Neuronal stem cell (in vitro differentiated cells): ENCODE measurements at regions not wholly inside any gene's neighbourhood (a gene's known extent, or its start where the extent isn't known, plus 50 kb on each side); places are given as distances from the start of the nearest gene placed in this dataset.
"Not testable (repeated sequence)": the region's sequence is repeated elsewhere in the genome, so short reads cannot be mapped to it uniquely, and the experiment has no call there.

Experiments
- DNase-seq: peaks from one replicate; pipeline ENCODE4 v3.0.0-alpha.2; 2013; ENCODE audit warnings: low spot score
- H2AFZ ChIP-seq: one replicate; pipeline ENCODE4 v1.6.1; 2013; ENCODE audit warnings: mild to moderate bottlenecking, low read length, inconsistent platforms
- H2AK5ac ChIP-seq: 2 replicates; pipeline ENCODE4 v1.6.1; 2013; ENCODE audit warnings: low read depth, mild to moderate bottlenecking, inconsistent platforms, low read length, moderate library complexity, mixed read lengths
- H2BK120ac ChIP-seq: 2 replicates; pipeline ENCODE4 v1.6.1; 2013; ENCODE audit warnings: low read depth, mild to moderate bottlenecking, inconsistent platforms, low read length, moderate library complexity, mixed read lengths
- H2BK12ac ChIP-seq: one replicate; pipeline ENCODE4 v1.6.1; 2013; ENCODE audit warnings: low read length, inconsistent platforms
- H2BK15ac ChIP-seq: 2 replicates; pipeline ENCODE4 v1.6.1; 2013; ENCODE audit warnings: mild to moderate bottlenecking, low read length, inconsistent platforms, mixed read lengths
- H2BK5ac ChIP-seq: one replicate; pipeline ENCODE4 v1.6.1; 2013; ENCODE audit warnings: inconsistent platforms, mild to moderate bottlenecking, low read length, moderate library complexity
- H3K14ac ChIP-seq: one replicate; pipeline ENCODE4 v1.6.1; 2013; ENCODE audit warnings: low read length, inconsistent platforms
- H3K18ac ChIP-seq: 2 replicates; pipeline ENCODE4 v1.6.1; 2013; ENCODE audit warnings: low read length, inconsistent platforms
- H3K23ac ChIP-seq: 2 replicates; pipeline ENCODE4 v1.6.1; 2013; ENCODE audit warnings: low read depth, mild to moderate bottlenecking, mixed read lengths, low read length, inconsistent platforms; ENCODE audit not compliant: poor library complexity
- H3K27ac ChIP-seq: replicated peaks from 3 replicates; pipeline ENCODE4 v1.5.1; 2013; ENCODE audit warnings: low read length, inconsistent platforms
- H3K27me3 ChIP-seq, 3 experiments: 2 replicates each; pipeline ENCODE4 v1.6.1; 2013; ENCODE audit warnings: low read length in 3 of 3, mild to moderate bottlenecking in 2 of 3, inconsistent platforms in 1 of 3, low read depth in 1 of 3, mixed read lengths in 1 of 3, moderate library complexity in 1 of 3; ENCODE audit not compliant: control insufficient read depth in 3 of 3, insufficient read depth in 3 of 3
- H3K36me3 ChIP-seq, 2 donors: replicated peaks in 1 of 2; 2 replicates each; pipeline ENCODE4 v1.6.1; 2013; ENCODE audit warnings: low read length in 2 of 2; ENCODE audit not compliant: control insufficient read depth in 2 of 2, insufficient read depth in 2 of 2
- H3K4ac ChIP-seq: 2 replicates; pipeline ENCODE4 v1.6.1; 2013; ENCODE audit warnings: inconsistent platforms, mild to moderate bottlenecking, low read length, moderate library complexity
- H3K4me1 ChIP-seq, 2 donors: 1 replicate in 1 of 2; 2 replicates in 1 of 2; pipeline ENCODE4 v1.6.1; 2013; ENCODE audit warnings: low read length in 2 of 2, low read depth in 1 of 2; ENCODE audit not compliant: control insufficient read depth in 2 of 2, insufficient read depth in 1 of 2
- H3K4me2 ChIP-seq: one replicate; pipeline ENCODE4 v1.6.1; 2013; ENCODE audit warnings: mild to moderate bottlenecking, low read length, inconsistent platforms; ENCODE audit not compliant: insufficient read depth, poor library complexity, severe bottlenecking
- H3K4me3 ChIP-seq, 2 donors: 2 replicates each; pipeline ENCODE4 v1.5.1; 2013; ENCODE audit warnings: low read length in 2 of 2, mild to moderate bottlenecking in 2 of 2, inconsistent platforms in 1 of 2, moderate library complexity in 1 of 2
- H3K79me1 ChIP-seq: one replicate; pipeline ENCODE4 v1.6.1; 2013; ENCODE audit warnings: low read depth, mild to moderate bottlenecking, inconsistent platforms, low read length, moderate library complexity
- H3K9ac ChIP-seq: one replicate; pipeline ENCODE4 v1.6.1; 2013; ENCODE audit warnings: mild to moderate bottlenecking, low read depth, low read length, inconsistent platforms; ENCODE audit not compliant: poor library complexity
- H3K9me3 ChIP-seq, 2 donors: replicated peaks in 1 of 2; 2 replicates each; pipeline versions ENCODE3 to v1.6.1; 2013; ENCODE audit warnings: low read length in 2 of 2, mild to moderate bottlenecking in 2 of 2, inconsistent platforms in 1 of 2, low read depth in 1 of 2, mixed read lengths in 1 of 2, moderate library complexity in 1 of 2; ENCODE audit not compliant: control insufficient read depth in 2 of 2, insufficient read depth in 1 of 2
- H4K8ac ChIP-seq: one replicate; pipeline ENCODE4 v1.6.1; 2013; ENCODE audit warnings: low read depth, mild to moderate bottlenecking, inconsistent platforms, low read length, moderate library complexity
- H4K91ac ChIP-seq: one replicate; pipeline ENCODE4 v1.6.1; 2013; ENCODE audit warnings: low read length, low read depth, mild to moderate bottlenecking, inconsistent platforms; ENCODE audit not compliant: poor library complexity
- WGBS, 2 donors: extraction: QIAGEN DNeasy Blood & Tissue Kit; methylation state at CpG; one replicate each; pipeline ENCODE4 v1.1.7; 2013; ENCODE audit warnings: missing lambda C conversion rate in 2 of 2, mixed read lengths in 1 of 2; ENCODE audit not compliant: insufficient read length in 2 of 2, insufficient replicate concordance in 1 of 2; ENCODE audit errors: extremely low coverage in 2 of 2; 5-methylcytosine and 5-hydroxymethylcytosine counted together

DNA sequence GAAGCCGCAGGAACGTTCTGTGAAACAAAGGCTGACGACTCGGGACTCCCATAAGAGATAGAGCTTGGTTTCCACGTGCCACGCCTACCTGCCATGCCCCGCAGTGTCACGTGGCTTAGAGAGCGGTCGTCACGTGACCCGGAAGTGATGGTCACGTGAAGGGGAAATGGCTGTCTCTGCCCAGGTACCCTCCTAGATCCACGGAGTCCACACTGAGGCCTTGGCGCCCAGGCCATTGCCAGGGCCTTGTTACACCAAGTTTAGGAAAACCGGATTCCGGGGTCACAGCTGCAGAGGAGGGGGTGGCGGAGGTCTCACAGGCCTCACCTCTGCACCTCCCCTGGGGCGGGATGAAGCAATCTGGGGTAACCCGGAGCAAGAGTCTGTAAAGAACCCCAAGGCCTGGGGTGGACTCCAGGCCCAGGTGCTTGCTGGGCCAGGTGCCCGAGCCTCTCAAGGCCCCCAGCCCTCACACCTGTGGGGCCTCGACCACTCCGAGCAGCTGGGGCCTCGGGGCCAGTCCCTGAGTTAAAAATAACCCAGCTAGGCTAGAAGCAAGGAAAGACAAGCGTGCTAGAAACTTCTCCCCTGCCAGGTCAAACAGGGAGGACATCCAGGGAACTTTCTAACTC, 113.5 kb upstream of the ZNF236 start:
- no peak overlapping the region for H3K18ac ChIP-seq
- H2BK12ac ChIP-seq, result no peak overlapping the region
- peak overlapping the region; percentile 17 for H3K4ac ChIP-seq
- H2BK5ac ChIP-seq, result no peak overlapping the region
- H3K4me1 ChIP-seq, result peaks cover 0 to 1% of the 10 kb centered on the region in 2 donors
- H3K9ac ChIP-seq, result no peak overlapping the region
- no peaks in the 10 kb centered on the region for H3K79me1 ChIP-seq
- H2BK15ac ChIP-seq, result peak overlapping the region; percentile 52
- H4K8ac ChIP-seq, result no peak overlapping the region
- no peak overlapping the region for H4K91ac ChIP-seq
- no CpG with 5 or more reads among the region's 25 CpGs for WGBS, 2 donors
- peak overlapping the region; percentile 87 for H2AFZ ChIP-seq
- no peaks in the 10 kb centered on the region for H3K27me3 ChIP-seq
- H3K4me3 ChIP-seq, result peak overlapping the region in 1 of 2 donors; percentile 9
- no peak for DNase-seq
- no peak overlapping the region for H3K14ac ChIP-seq
- H3K27ac ChIP-seq, result no peak overlapping the region
- no peak overlapping the region for H2AK5ac ChIP-seq
- no peaks in the 10 kb centered on the region for H3K9me3 ChIP-seq
- no peak overlapping the region for H3K23ac ChIP-seq
- H3K4me2 ChIP-seq, result no peak overlapping the region
- H2BK120ac ChIP-seq, result no peak overlapping the region
- no peaks in the 10 kb centered on the region for H3K36me3 ChIP-seq

GRCh38 chr18:76708071-76708721, 114.2 kb upstream of the ZNF236 start:
- peak overlapping the region; percentile 46 for H2BK12ac ChIP-seq
- H4K8ac ChIP-seq, result no peak overlapping the region
- H3K36me3 ChIP-seq, result no peaks in the 10 kb centered on the region
- peak overlapping the region; percentile 52 for H2BK15ac ChIP-seq
- no peak for DNase-seq
- no peak overlapping the region for H4K91ac ChIP-seq
- no peaks in the 10 kb centered on the region for H3K79me1 ChIP-seq
- H3K27me3 ChIP-seq, result no peaks in the 10 kb centered on the region
- no peak overlapping the region for H2AK5ac ChIP-seq
- H3K18ac ChIP-seq, result peak overlapping the region; percentile 88
- H3K14ac ChIP-seq, result no peak overlapping the region
- no peak overlapping the region for H3K9ac ChIP-seq
- H2BK120ac ChIP-seq, result no peak overlapping the region
- H3K9me3 ChIP-seq, result no peaks in the 10 kb centered on the region
- no peak overlapping the region for H3K23ac ChIP-seq
- no peak overlapping the region for H3K4me3 ChIP-seq
- peak overlapping the region; percentile 68 for H2BK5ac ChIP-seq
- no peak overlapping the region for H3K27ac ChIP-seq
- peaks cover 0 to 1% of the 10 kb centered on the region in 2 donors for H3K4me1 ChIP-seq
- no peak overlapping the region for H3K4me2 ChIP-seq
- peak overlapping the region; percentile 32 for H2AFZ ChIP-seq
- peak overlapping the region; percentile 17 for H3K4ac ChIP-seq
- WGBS, 2 donors, result no CpG with 5 or more reads among the region's 28 CpGs

DNA sequence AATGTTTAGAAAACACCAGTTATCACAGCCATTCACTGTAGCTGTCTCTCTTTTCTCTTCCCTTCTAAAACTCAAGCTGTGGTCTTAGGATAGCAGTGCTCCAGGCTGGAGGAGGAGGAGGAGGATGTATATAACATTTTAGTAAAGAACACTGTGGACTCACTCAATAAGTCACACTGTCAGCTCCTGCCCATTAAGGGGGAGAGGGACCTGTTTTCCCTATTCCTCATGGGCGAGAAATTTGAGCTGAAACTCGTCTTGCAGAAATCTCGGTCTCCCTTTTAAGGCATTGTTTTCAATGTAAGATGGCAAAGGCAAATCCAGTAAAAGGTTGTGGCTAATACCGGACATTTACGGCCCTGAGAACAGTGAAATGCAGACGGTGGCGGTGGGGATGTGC, 114.8 kb upstream of the ZNF236 start:
- no peak overlapping the region for H4K91ac ChIP-seq
- no CpG with 5 or more reads among the region's 7 CpGs for WGBS, 2 donors

GRCh38 chr18:76704589-76704988, 117.8 kb upstream of the ZNF236 start:
- H3K23ac ChIP-seq, H3K18ac ChIP-seq, H3K27me3 ChIP-seq, H3K4ac ChIP-seq, H2BK120ac ChIP-seq, H3K4me2 ChIP-seq, DNase-seq, H2AFZ ChIP-seq, H2BK5ac ChIP-seq, H2BK12ac ChIP-seq, H2BK15ac ChIP-seq, H3K4me3 ChIP-seq, H3K79me1 ChIP-seq, H4K91ac ChIP-seq, H3K14ac ChIP-seq, H3K4me1 ChIP-seq, H3K27ac ChIP-seq, H3K36me3 ChIP-seq, H3K9me3 ChIP-seq, H2AK5ac ChIP-seq, H4K8ac ChIP-seq, H3K9ac ChIP-seq: not testable (repeated sequence)
- no CpG with 5 or more reads among the region's 4 CpGs for WGBS, 2 donors

More for the DNA sequence above, 114.8 kb upstream of the ZNF236 start:
- H2AK5ac ChIP-seq, result no peak overlapping the region
- H3K27ac ChIP-seq, result no peak overlapping the region
- no peaks in the 10 kb centered on the region for H3K36me3 ChIP-seq
- H2BK12ac ChIP-seq, result no peak overlapping the region
- H3K4me2 ChIP-seq, result no peak overlapping the region
- H3K79me1 ChIP-seq, result no peaks in the 10 kb centered on the region
- H3K14ac ChIP-seq, result no peak overlapping the region
- no peak overlapping the region for H4K8ac ChIP-seq
- no peak overlapping the region for H3K23ac ChIP-seq
- H3K4me1 ChIP-seq, result peaks cover 0 to 1% of the 10 kb centered on the region in 2 donors
- H3K9me3 ChIP-seq, result no peaks in the 10 kb centered on the region
- no peak overlapping the region for H3K9ac ChIP-seq
- no peak overlapping the region for H3K4me3 ChIP-seq
- no peak overlapping the region for H3K4ac ChIP-seq
- H2AFZ ChIP-seq, result peak overlapping the region; percentile 32
- H3K18ac ChIP-seq, result no peak overlapping the region
- H2BK120ac ChIP-seq, result no peak overlapping the region
- no peak for DNase-seq
- no peaks in the 10 kb centered on the region for H3K27me3 ChIP-seq
- no peak overlapping the region for H2BK5ac ChIP-seq
- H2BK15ac ChIP-seq, result no peak overlapping the region
